Keratinocyte (primary cell): ENCODE measurements at regions not wholly inside any gene's neighbourhood (a gene's known extent, or its start where the extent isn't known, plus 50 kb on each side); places are given as distances from the start of the nearest gene placed in this dataset.

Source experiments
- CTCF ChIP-seq, 3 experiments: IDR thresholded peaks in 1 of 3; conservative IDR thresholded peaks in 1 of 3; optimal IDR thresholded peaks in 1 of 3; 2 replicates in 2 of 3; 3 replicates in 1 of 3; pipeline versions ENCODE3 to v1.5.1; 2011; ENCODE audit warnings: low read length in 3 of 3, mild to moderate bottlenecking in 3 of 3, moderate library complexity in 2 of 3, control low read depth in 1 of 3, inconsistent platforms in 1 of 3; ENCODE audit not compliant: insufficient read depth in 2 of 3; ENCODE audit errors: extremely low read depth in 1 of 3
- EZH2 ChIP-seq: IDR thresholded peaks from one replicate; pipeline ENCODE4 v1.6.1; 2012; ENCODE audit warnings: inconsistent platforms, mild to moderate bottlenecking, low read length, moderate library complexity

- TF ChIP-seq CTCF (optimal IDR thresholded peaks at IDR 0.05 in 1 of 3, IDR thresholded peaks at IDR 0.05 in 1 of 3, conservative IDR thresholded peaks at IDR 0.05 in 1 of 3; ENCODE audit: extremely low read depth in 1 of 3, insufficient read depth in 2 of 3, low read length in 3 of 3) = no peak
- TF ChIP-seq EZH2 = no peak
These were observed 331.5 kb downstream of the KCNA4 start for GRCh38 chr11:29685361-29685760.
